Gastroesophageal sphincter (tissue), 3 donors: ENCODE measurements at regions not wholly inside any gene's neighbourhood (a gene's known extent, or its start where the extent isn't known, plus 50 kb on each side); places are given as distances from the start of the nearest gene placed in this dataset.

ENCODE experiments used
- CTCF ChIP-seq, 4 experiments: fragments of 200-600 bp in 2 of 4; fragments of 450-650 bp in 2 of 4; sonication (generic) in 1 of 4; IDR thresholded peaks; one replicate each; pipeline ENCODE4 v1.5.1; 2017 to 2019; ENCODE audit warnings: antibody characterized with exemption in 4 of 4, mild to moderate bottlenecking in 2 of 4, moderate library complexity in 2 of 4
- POLR2A ChIP-seq, 2 donors: fragments of 450-650 bp; IDR thresholded peaks; one replicate each; pipeline ENCODE4 v1.6.1; 2017; ENCODE audit warnings: antibody characterized with exemption in 2 of 2, mild to moderate bottlenecking in 2 of 2, moderate library complexity in 1 of 2
- POLR2AphosphoS5 ChIP-seq: sonication (generic); formaldehyde crosslinking; IDR thresholded peaks from one replicate; pipeline ENCODE4 v1.6.1; 2017; ENCODE audit warnings: antibody characterized with exemption

DNA sequence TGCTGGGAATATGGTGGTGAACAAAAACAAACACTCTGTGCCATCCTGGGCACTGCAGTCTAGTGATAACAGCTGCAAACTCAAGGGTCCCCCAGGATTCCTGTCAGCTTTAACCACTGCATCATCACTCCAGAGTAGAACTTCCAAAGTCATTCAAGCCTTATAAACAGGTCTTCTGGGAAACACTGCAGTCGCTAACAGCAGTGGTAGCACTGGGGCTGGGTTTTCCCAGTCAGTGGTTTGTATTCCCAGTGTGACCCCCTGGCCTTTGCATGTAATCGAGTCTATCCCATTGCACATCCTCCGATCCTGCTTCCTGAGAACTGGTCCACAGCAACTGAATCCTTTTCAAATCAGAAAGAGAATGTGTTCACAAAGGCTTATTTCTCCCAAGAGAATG lies 623.5 kb downstream of the EDEM1 start:
- TF ChIP-seq POLR2A (IDR thresholded peaks at IDR 0.05) (no peak), CTCF (IDR thresholded peaks at IDR 0.05) (no peak), POLR2AphosphoS5 (no peak)
